HCT116 (cell line): ENCODE measurements at regions not wholly inside any gene's neighbourhood (a gene's known extent, or its start where the extent isn't known, plus 50 kb on each side); places are given as distances from the start of the nearest gene placed in this dataset.

ENCODE experiments used
- ATAC-seq: fragments of 200-7000 bp; cut with Tn5 transposase; 2 replicates; pipeline ENCODE4 v1.9.1; 2020; ENCODE audit warnings: mild to moderate bottlenecking, moderate library complexity
- BruUV-seq: library from RNA; stranded (reverse); fragments of 400-500 nt; replicated peaks from 2 replicates; lab custom pipeline; 2021; lab: Mats Ljungman, UMichigan
- CTCF ChIA-PET: fragments of 300-600 bp; sonication (Branson Sonifier 250); formaldehyde crosslinking; loops from one replicate; lab custom pipeline; 2021; ENCODE audit warnings: antibody characterized with exemption; lab: Charles Lee
- POLR2A ChIA-PET: fragments of 300-600, 350-600 bp; sonication (Branson Sonifier 250); formaldehyde crosslinking; loops from one replicate; lab custom pipeline; 2021; ENCODE audit warnings: antibody characterized with exemption; lab: Charles Lee
- RAD21 ChIA-PET, 2 experiments: fragments of 300-600 bp; sonication (Branson Sonifier 250); formaldehyde crosslinking; loops; one replicate each; lab custom pipeline; 2023; ENCODE audit warnings: low total read pairs in 2 of 2; ENCODE audit not compliant: uncharacterized antibody in 2 of 2, unreplicated experiment in 2 of 2, low non-redundant PET in 1 of 2; lab: Charles Lee
- DNase-seq: peaks from one replicate; pipeline ENCODE4 v3.0.0-alpha.2; 2010; ENCODE audit warnings: low read depth, low spot score
- H2AFZ ChIP-seq: fragments of 200-600 bp; shearing (Covaris generic), sonication (generic); 2 replicates; pipeline ENCODE4 v1.6.1; 2017; ENCODE audit warnings: low read depth, mixed run types, mixed read lengths, antibody characterized with exemption, low read length; ENCODE audit not compliant: poor library complexity, severe bottlenecking
- H3K27ac ChIP-seq: 2 replicates; pipeline ENCODE4 v1.5.1; 2012; ENCODE audit warnings: low read depth, low read length
- H3K27me3 ChIP-seq: fragments of 200-600 bp; sonication (generic); 2 replicates; pipeline ENCODE4 v1.6.1; 2016; ENCODE audit warnings: mixed run types, low read length, mixed read lengths; ENCODE audit not compliant: insufficient read depth
- H3K36me3 ChIP-seq, 2 experiments: fragments of 200-500 bp in 1 of 2; fragments of 200-600 bp in 1 of 2; sonication (Bioruptor generic) in 1 of 2; sonication (generic) in 1 of 2; 2 replicates each; pipeline versions ENCODE4 v1.5.1 to v1.6.1; 2014 to 2016; ENCODE audit warnings: low read length in 2 of 2, inconsistent platforms in 1 of 2, mixed read lengths in 1 of 2, mixed run types in 1 of 2; ENCODE audit not compliant: insufficient read depth in 2 of 2, control insufficient read depth in 1 of 2
- H3K4me1 ChIP-seq, 2 experiments: fragments of 200-600 bp in 1 of 2; sonication (generic) in 1 of 2; 2 replicates each; pipeline versions ENCODE4 v1.5.1 to v1.6.1; 2012 to 2017; ENCODE audit warnings: low read length in 2 of 2, inconsistent platforms in 1 of 2, mild to moderate bottlenecking in 1 of 2, mixed read lengths in 1 of 2, mixed run types in 1 of 2, moderate library complexity in 1 of 2; ENCODE audit not compliant: insufficient read depth in 2 of 2, control insufficient read depth in 1 of 2
- H3K4me2 ChIP-seq: fragments of 200-600 bp; sonication (generic); 2 replicates; pipeline ENCODE4 v1.6.1; 2017; ENCODE audit warnings: mixed run types, low read length, mixed read lengths
- H3K4me3 ChIP-seq, 2 experiments: fragments of 200-600 bp in 1 of 2; sonication (generic) in 1 of 2; replicated peaks in 1 of 2; 2 replicates each; pipeline ENCODE4 v1.5.1; 2011 to 2016; ENCODE audit warnings: low read length in 2 of 2, control low read depth in 1 of 2, low read depth in 1 of 2, mild to moderate bottlenecking in 1 of 2, mixed read lengths in 1 of 2, mixed run types in 1 of 2
- H3K79me2 ChIP-seq: fragments of 200-600 bp; sonication (generic); 2 replicates; pipeline ENCODE4 v1.6.1; 2017; ENCODE audit warnings: mild to moderate bottlenecking, mixed run types, low read length, moderate library complexity, mixed read lengths; ENCODE audit not compliant: insufficient read depth
- H3K9ac ChIP-seq: fragments of 200-600 bp; sonication (generic); 2 replicates; pipeline ENCODE4 v1.6.1; 2016; ENCODE audit warnings: low read length, mixed read lengths
- H3K9me2 ChIP-seq: fragments of 200-600 bp; sonication (generic), shearing (Covaris generic); 2 replicates; pipeline ENCODE4 v1.6.1; 2017; ENCODE audit warnings: mixed run types, mild to moderate bottlenecking, moderate library complexity; ENCODE audit not compliant: insufficient read depth
- H3K9me3 ChIP-seq, 2 experiments: fragments of 200-500 bp in 1 of 2; fragments of 200-600 bp in 1 of 2; sonication (Bioruptor generic) in 1 of 2; sonication (generic) in 1 of 2; 2 replicates each; pipeline ENCODE4 v1.6.1; 2014 to 2017; ENCODE audit warnings: low read length in 2 of 2, mixed read lengths in 2 of 2, inconsistent platforms in 1 of 2, low read depth in 1 of 2, mild to moderate bottlenecking in 1 of 2, mixed run types in 1 of 2, moderate library complexity in 1 of 2; ENCODE audit not compliant: control insufficient read depth in 1 of 2, insufficient read depth in 1 of 2
- H4K20me1 ChIP-seq: fragments of 200-600 bp; sonication (generic), shearing (Covaris generic); 2 replicates; pipeline ENCODE4 v1.6.1; 2017; ENCODE audit warnings: mixed run types, mild to moderate bottlenecking, moderate library complexity; ENCODE audit not compliant: insufficient read depth
- ATF3 ChIP-seq: IDR thresholded peaks from 2 replicates; pipeline ENCODE4 v1.6.1; 2012
- CBX3 ChIP-seq: IDR thresholded peaks from 2 replicates; pipeline ENCODE4 v1.6.1; 2012; ENCODE audit warnings: low read depth
- CEBPB ChIP-seq: IDR thresholded peaks from 2 replicates; pipeline ENCODE4 v1.6.1; 2012; ENCODE audit warnings: low read depth
- ELF1 ChIP-seq: IDR thresholded peaks from 2 replicates; pipeline ENCODE4 v1.6.1; 2012; ENCODE audit warnings: low read depth, borderline replicate concordance
- POLR2A ChIP-seq: IDR thresholded peaks from 2 replicates; pipeline ENCODE4 v1.7.0; 2011; ENCODE audit warnings: borderline replicate concordance; ENCODE audit not compliant: insufficient read depth, insufficient read length; ENCODE audit errors: extremely low read depth
- POLR2AphosphoS5 ChIP-seq: IDR thresholded peaks from 2 replicates; pipeline ENCODE4 v1.6.1; 2011; ENCODE audit warnings: mild to moderate bottlenecking, low read depth, low read length, moderate library complexity
- RAD21 ChIP-seq: IDR thresholded peaks from 2 replicates; pipeline ENCODE4 v1.6.1; 2012; ENCODE audit warnings: low read depth, mild to moderate bottlenecking
- REST ChIP-seq: IDR thresholded peaks from 2 replicates; pipeline ENCODE4 v1.6.1; 2012; ENCODE audit warnings: low read depth
- SIN3A ChIP-seq: IDR thresholded peaks from 2 replicates; pipeline ENCODE4 v1.6.1; 2012; ENCODE audit warnings: low read depth
- SRF ChIP-seq: IDR thresholded peaks from 2 replicates; pipeline ENCODE4 v1.6.1; 2012; ENCODE audit warnings: low read depth
- YY1 ChIP-seq: IDR thresholded peaks from 2 replicates; pipeline ENCODE4 v1.6.1; 2011; ENCODE audit warnings: low read length, low read depth, moderate library complexity, mild to moderate bottlenecking; ENCODE audit not compliant: insufficient replicate concordance; ENCODE audit errors: extremely low read depth
- ZBTB33 ChIP-seq: IDR thresholded peaks from 2 replicates; pipeline ENCODE4 v1.6.1; 2011; ENCODE audit warnings: mild to moderate bottlenecking, low read length, moderate library complexity; ENCODE audit not compliant: insufficient replicate concordance; ENCODE audit errors: extremely low read depth
- ZNF274 ChIP-seq: fragments of 200-500 bp; sonication (Bioruptor generic); IDR thresholded peaks from 2 replicates; pipeline ENCODE4 v1.6.1; 2014; ENCODE audit warnings: mild to moderate bottlenecking, low read depth, low read length, inconsistent platforms
- intact Hi-C: fragments of 100-400 bp; cut with micrococcal nuclease; formaldehyde crosslinking; loops from 2 replicates; pipeline ENCODE4 v1.10.0; 2022

- no peaks in the 10 kb centered on the region for H3K9me3 ChIP-seq
- intact Hi-C loops = no loop called here
- no peak overlapping the region for H3K4me2 ChIP-seq
- no peaks in the 10 kb centered on the region for H3K36me3 ChIP-seq
- no peak for TF ChIP-seq SIN3A
- TF ChIP-seq ZNF274 = no peak
- no peak for TF ChIP-seq RAD21
- TF ChIP-seq SRF = no peak
- TF ChIP-seq YY1 = no peak
- no peak for TF ChIP-seq POLR2AphosphoS5
- TF ChIP-seq ATF3 = no peak
- TF ChIP-seq ZBTB33 = no peak
- no peak for TF ChIP-seq CEBPB
- TF ChIP-seq POLR2A = no peak
- TF ChIP-seq CBX3 = no peak
- TF ChIP-seq ELF1 = no peak
- TF ChIP-seq REST = no peak
- H3K9ac ChIP-seq = no peak overlapping the region
- H3K27ac ChIP-seq = no peak overlapping the region
- RAD21 ChIA-PET = no interaction called here
- CTCF ChIA-PET = no interaction called here
- DNase-seq (no peak), ATAC-seq (no peak)
- no peaks in the 10 kb centered on the region for H3K4me1 ChIP-seq
- POLR2A ChIA-PET = no interaction called here
- H3K9me2 ChIP-seq = no peaks in the 10 kb centered on the region
- no TSS peak for BruUV-seq
- H2AFZ ChIP-seq = no peak overlapping the region
- no peak overlapping the region for H3K4me3 ChIP-seq
- H3K27me3 ChIP-seq = no peaks in the 10 kb centered on the region
- no peaks in the 10 kb centered on the region for H3K79me2 ChIP-seq
- no peaks in the 10 kb centered on the region for H4K20me1 ChIP-seq
Measured at GRCh38 chr5:117805058-117805457, 1183.3 kb downstream of the DTWD2 start.
